HL-60 (cell line): ENCODE measurements at regions not wholly inside any gene's neighbourhood (a gene's known extent, or its start where the extent isn't known, plus 50 kb on each side); places are given as distances from the start of the nearest gene placed in this dataset.

Source experiments
- GABPA ChIP-seq: IDR thresholded peaks from 2 replicates; pipeline ENCODE4 v1.6.1; 2012; ENCODE audit warnings: low read depth
- POLR2AphosphoS5 ChIP-seq: IDR thresholded peaks from 2 replicates; pipeline ENCODE4 v1.6.1; 2012; ENCODE audit warnings: low read depth
- TF ChIP-seq, protein P1 (sequence below): IDR thresholded peaks from 2 replicates; pipeline ENCODE4 v1.6.1; 2012; ENCODE audit warnings: low read depth; ENCODE audit not compliant: insufficient replicate concordance
- TF ChIP-seq, protein P2 (sequence below): IDR thresholded peaks from one replicate; pipeline ENCODE4 v1.5.1; 2011; ENCODE audit warnings: low read length, control low read depth, inconsistent platforms; ENCODE audit not compliant: insufficient read depth

DNA sequence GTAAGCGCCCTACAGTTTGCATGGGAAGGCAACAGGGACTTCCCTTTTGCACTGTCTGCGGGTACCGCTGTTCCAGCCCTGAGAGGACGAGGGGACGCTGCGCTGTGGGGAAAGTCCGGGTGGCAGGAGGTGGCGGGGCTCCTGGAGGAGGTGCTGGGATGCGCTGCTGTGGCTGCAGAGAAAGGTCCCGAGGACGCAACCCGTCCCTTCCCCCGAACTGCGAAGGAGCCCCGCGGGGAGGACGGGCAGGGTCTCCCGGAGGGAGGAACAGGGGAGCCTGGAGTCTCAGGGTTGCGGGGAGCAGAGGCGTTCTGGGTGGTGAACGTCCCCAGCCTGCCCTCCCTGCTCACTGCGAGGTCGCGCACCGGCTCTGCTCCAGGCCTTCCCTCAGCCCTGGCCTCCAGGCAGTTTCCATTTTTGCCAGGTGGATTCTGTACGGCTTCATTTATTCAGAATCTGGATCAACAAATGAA, 91.6 kb downstream of the CXCL12 start:
- TF ChIP-seq POLR2AphosphoS5 (no peak), GABPA (no peak)
- TF ChIP-seq, protein P1, sequence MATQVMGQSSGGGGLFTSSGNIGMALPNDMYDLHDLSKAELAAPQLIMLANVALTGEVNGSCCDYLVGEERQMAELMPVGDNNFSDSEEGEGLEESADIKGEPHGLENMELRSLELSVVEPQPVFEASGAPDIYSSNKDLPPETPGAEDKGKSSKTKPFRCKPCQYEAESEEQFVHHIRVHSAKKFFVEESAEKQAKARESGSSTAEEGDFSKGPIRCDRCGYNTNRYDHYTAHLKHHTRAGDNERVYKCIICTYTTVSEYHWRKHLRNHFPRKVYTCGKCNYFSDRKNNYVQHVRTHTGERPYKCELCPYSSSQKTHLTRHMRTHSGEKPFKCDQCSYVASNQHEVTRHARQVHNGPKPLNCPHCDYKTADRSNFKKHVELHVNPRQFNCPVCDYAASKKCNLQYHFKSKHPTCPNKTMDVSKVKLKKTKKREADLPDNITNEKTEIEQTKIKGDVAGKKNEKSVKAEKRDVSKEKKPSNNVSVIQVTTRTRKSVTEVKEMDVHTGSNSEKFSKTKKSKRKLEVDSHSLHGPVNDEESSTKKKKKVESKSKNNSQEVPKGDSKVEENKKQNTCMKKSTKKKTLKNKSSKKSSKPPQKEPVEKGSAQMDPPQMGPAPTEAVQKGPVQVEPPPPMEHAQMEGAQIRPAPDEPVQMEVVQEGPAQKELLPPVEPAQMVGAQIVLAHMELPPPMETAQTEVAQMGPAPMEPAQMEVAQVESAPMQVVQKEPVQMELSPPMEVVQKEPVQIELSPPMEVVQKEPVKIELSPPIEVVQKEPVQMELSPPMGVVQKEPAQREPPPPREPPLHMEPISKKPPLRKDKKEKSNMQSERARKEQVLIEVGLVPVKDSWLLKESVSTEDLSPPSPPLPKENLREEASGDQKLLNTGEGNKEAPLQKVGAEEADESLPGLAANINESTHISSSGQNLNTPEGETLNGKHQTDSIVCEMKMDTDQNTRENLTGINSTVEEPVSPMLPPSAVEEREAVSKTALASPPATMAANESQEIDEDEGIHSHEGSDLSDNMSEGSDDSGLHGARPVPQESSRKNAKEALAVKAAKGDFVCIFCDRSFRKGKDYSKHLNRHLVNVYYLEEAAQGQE, result no peak
- TF ChIP-seq, protein P2, sequence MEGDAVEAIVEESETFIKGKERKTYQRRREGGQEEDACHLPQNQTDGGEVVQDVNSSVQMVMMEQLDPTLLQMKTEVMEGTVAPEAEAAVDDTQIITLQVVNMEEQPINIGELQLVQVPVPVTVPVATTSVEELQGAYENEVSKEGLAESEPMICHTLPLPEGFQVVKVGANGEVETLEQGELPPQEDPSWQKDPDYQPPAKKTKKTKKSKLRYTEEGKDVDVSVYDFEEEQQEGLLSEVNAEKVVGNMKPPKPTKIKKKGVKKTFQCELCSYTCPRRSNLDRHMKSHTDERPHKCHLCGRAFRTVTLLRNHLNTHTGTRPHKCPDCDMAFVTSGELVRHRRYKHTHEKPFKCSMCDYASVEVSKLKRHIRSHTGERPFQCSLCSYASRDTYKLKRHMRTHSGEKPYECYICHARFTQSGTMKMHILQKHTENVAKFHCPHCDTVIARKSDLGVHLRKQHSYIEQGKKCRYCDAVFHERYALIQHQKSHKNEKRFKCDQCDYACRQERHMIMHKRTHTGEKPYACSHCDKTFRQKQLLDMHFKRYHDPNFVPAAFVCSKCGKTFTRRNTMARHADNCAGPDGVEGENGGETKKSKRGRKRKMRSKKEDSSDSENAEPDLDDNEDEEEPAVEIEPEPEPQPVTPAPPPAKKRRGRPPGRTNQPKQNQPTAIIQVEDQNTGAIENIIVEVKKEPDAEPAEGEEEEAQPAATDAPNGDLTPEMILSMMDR, result no peak
